SHP77 (cell line): ENCODE measurements at regions not wholly inside any gene's neighbourhood (a gene's known extent, or its start where the extent isn't known, plus 50 kb on each side); places are given as distances from the start of the nearest gene placed in this dataset.
A peak's percentile ranks its signal among the peaks of the same experiment; 100 is the strongest.

ENCODE experiments used
- DNase-seq, 2 experiments: peaks; one replicate each; lab custom pipeline; 2025; lab: John Stamatoyannopoulos, UW

DNA sequence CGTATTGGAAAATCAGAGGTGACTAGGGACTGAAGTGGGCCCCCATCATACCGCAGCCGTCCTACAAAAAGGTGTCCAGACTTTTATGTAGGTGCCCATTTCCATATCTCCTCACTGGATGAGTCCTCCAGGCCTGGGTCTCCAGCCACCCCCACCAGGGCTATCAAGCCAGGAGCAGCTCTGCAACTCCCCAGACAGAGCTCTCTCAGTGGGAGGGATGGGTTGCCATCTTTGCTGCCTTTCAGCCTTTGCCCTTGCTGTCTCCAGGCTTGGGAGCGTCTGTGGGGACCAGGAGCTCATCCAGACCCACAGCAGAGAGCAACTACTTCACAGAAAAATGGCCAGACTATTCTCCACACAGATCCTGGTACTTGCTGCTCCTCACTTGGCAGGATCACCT lies 802.7 kb upstream of the IGFBP3 start:
- DNase-seq, result no peak

DNA sequence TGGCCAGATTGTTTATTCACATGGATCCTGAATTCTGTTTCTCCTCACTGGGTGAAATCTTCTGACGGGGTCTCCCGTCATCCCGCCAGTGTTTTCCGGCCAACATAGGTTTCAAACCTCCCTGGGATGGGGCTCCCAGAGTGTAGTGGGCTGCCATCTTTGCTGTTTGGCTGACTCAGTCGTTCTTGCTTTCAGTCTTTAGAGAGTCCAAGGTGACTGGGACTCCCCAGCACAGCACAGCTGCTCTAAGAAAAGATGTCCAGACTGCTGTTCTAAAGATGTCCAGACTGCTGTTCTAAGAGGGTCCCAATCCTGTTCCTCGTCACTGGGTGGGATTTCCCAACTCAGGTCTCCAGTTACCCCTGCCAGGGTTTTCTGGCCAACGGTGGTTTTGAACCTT lies 801.9 kb upstream of the IGFBP3 start:
- DNase-seq, result no peak

DNA sequence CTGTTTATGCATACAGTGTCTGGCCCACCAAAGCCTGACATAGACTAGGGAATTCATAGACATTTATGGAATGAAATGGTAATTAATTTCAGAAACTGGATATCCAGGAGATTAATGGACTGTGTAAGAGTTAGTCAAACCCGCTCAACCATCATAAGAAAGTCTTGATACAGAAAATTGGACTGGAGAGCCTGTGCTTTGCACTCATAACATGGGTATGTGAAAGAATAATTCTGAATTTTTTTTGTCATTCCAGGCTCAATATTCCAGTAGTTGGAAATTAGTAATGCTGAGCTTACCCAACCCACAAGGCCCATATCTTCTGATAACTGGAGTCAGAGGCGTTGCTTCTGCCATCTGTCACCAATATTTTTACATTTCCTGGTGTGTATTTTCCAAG lies 799.7 kb upstream of the IGFBP3 start:
- no peak for DNase-seq

DNA sequence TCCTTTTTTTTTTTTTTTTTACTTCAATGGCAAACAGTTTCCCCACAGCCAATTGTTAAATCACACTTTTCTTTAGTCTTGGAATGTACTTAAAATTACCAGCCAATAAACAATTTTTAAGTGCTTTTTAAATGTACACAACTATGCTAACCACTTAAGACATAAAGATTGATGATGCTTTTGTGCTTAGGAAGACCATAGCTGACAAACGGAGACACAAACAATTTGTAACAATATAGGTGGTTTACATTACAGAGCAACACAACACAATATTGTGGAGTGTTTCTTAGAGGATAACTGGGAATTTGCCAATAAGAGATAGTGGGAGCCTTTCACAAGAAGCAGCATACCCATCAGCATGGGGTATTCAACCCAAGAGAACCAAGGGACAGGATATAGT lies 798.5 kb upstream of the IGFBP3 start:
- DNase-seq, result no peak

DNA sequence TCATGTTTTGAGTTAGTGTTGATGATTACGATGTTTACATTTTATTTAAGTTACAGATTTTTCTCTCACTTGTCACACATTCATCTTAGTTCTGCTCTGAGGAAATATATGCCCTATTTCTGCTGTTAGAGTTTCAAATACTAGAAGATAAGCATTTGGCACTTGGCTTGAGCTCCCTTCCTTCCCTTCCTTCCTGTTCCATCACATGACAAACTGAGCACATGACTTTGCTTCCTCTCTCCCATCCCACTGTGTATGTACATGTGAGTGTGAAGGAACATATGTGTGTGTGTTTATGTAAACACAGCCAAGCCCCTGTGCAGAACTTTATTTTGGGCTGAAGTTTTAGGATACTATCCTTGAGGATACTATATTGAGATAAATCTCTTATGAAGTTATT lies 795.9 kb upstream of the IGFBP3 start:
- no peak for DNase-seq

DNA sequence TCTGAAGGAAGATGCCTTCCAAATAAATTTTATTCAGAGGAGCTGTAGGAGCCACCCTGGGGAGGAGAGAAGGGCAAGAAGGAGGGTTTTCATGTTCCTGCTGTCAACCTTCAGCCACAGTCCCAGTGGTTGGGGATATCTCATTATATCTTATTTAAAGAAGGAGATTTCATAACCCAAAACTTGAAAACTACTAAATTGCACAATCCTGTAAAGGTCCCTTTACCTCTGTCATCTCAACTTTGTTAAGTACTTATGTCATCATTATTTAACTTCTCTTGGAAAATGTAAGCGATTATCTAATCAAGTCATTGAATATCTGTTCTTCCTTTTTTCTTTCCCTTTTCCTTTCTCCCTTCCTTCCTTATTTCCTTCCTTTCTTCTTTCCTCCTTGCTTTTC lies 794.5 kb upstream of the IGFBP3 start:
- DNase-seq, result no peak

DNA sequence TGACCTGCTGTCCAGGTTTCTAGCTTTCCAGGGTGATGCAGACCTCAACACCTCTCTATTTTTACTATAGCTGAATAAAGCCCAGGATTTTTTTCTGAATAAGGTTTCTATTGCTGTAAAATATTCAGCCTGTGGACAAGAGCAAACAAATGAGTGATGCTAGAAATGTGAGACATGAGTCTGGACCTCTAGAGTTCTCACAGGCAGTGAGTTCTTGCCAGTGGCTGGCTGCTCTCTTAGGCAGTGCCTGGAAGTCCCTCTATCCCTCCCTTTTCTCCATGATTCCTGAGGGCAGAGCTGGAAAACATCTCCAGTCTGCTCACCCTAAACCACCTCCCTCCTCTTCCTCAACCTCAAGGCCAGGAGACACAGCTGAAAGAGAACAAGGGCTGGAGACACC lies 793.8 kb upstream of the IGFBP3 start:
- no peak for DNase-seq

DNA sequence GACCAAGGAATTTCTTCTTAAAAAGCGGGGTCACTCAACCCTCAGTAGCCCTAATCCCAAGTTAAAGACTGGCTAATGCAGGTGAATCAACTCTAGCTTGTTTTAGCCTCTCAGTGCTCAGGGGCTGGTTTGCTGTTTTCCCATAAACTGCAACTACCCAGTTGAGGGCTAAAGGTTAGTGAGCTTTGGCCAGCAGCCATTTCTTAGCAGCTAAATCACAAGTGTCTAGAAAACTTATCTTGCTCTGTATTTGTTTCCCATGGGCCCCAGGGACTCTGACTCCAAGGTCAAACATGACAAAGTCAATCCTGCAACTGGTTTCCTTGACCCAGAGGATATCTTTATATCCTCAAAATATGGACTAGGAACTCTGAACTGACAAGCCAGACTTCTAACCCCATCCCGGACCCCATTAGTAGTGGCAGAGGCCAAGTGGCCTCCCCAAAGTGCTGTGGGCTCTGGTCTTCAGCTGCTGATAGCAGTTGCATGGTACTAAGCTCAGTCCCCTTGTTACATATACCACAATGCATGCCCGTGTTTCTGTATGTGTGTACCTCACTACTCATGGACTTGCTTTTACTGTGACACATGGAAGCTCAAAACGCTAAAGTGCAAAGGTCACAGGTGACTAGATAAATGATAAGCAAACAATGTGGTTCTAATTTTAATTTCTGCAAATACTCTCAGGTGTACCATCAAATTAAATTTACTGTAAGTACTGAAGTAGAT lies 793.0 kb upstream of the IGFBP3 start:
- DNase-seq, result no peak

DNA sequence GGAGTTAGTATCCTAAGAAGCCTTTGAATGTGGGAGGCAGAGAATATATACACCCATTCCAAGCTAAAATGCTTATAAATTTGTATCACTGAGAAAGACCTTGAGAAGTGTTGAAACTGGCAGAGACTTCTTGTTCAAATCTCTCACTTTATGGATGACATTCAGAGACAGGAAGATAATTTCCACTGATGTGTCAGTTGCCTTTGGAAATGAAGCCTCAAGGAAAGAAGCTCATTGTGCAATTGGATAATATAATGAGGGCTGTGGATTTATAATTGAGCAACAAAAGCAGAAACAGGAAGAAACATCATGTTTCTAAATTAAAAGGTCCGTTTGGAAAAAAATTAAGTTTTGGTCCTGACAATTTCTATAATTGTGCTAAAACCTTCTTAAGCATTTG lies 789.9 kb upstream of the IGFBP3 start:
- no peak for DNase-seq

DNA sequence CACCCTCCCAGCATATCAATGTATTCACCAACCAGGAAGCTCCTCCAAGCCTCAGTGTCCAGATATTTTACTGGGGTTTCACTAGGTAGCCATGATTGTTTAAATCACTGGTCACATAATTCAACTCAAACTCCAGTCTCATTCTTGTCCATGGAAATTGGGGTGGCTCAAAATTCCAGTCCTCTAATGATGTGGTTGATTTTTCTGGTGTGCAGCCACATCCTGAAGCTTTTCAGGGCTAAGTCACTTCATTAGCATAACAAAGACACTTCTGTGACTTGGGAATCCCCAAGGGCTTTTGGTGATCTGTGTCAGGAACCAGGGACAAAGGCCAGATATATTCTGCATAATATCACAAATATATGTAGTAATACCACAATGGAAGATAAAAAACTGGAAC lies 786.9 kb upstream of the IGFBP3 start:
- no peak for DNase-seq

DNA sequence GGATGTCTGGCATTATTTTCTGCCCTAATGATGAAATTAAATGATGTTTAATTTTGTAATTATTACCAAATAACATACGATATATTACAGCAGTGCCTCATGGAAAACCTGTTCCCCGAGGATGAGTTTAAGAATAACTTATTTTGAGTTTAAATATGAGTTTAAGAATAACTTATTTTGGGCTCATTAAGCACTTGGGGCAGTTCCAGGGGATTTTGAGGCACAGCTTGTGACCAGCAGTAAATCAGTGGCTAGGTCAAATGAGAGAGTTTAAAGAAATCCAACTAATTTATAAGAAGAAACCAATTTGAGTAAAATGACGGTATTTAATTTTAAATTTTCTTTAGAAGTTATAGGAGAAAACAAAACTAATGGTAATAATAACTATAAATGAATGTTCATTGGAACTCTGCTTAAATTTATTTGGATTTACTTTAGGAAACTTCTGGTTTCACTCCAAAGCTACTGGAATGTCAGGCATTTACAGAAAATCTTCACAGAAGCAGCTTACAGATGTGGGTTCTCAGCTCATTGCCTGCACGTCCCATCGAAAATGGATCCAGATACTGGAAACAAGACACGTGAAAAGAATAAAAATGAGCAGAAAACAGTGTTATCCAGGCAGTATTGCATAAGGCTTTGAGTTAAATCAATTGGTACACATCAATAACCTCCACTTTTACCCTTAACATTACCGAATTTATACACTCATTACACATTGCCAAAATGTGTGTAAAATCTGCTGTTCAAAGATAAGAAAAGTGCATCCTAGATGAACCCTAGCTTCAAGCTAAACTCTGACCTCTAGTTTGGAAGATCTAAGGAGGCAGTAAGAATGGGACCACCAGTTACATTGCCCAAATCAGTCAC lies 784.5 kb upstream of the IGFBP3 start:
- no peak for DNase-seq

DNA sequence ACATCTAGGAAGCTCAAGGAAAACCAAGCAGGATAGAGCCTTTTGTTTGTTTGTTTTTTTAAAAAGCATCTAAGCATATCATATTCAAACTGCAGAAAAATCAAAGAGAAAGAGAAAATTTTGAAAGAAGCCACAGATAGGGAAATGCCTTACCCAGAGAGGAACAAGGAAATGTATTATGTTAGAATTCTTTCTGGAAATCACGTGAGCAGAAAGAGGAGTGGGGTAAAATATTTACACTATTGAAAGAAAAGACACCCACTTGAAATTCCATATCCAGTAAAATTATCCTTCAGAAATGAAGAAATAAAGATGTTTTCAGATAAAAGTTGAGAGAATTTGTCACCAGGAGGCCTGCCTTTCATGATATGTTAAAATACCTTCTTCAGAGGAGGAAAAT lies 775.7 kb upstream of the IGFBP3 start:
- no peak for DNase-seq

DNA sequence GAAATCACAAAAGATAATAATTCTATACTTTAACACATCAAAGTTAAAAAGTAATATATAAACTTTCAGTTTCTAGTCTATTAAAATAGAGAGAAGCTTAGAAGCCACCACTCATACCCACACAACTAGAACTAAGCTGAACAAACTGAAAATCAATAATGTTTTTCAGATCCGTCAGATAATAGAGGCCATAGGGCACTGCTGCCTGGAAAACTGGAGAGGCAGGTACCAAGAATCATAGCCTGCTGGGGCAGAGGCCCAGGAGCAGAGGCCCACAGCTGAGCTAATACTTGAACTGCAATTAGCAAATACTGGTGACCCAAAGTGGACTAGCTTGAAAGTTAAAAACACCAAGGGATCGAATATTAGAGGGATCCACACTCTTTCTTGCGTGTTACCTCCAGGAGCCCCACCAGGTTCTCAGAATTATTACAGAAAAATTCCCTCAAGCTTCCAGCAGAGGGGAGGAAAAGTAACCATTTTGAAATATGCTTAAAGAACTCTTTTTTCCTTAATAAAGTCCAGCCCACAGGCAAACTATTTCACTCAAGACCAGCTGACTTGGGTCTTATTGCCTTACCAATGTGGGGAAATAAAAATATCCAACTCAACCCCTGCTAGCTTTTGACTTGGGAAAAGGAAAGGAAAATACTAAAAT lies 774.1 kb upstream of the IGFBP3 start:
- peak; percentile 16 to 28 for DNase-seq

DNA sequence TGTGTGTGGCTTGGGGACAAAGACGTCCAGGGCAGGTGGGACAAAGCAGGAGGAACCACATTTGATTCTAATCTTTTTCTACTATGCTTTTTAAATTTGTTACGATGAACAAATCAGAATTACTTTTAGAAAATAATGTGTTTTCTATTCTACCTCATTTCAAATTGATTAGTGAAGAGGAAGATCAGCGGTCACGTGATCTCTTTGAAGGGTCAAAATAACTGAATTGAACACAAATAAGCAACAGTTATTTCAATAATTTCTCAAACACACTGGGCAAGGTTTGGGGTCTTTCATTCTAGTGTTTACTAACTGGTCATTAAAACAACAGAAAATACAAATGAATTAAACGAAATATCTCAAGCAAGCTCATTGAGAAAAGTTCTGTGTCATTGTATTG lies 773.0 kb upstream of the IGFBP3 start:
- DNase-seq, result no peak

DNA sequence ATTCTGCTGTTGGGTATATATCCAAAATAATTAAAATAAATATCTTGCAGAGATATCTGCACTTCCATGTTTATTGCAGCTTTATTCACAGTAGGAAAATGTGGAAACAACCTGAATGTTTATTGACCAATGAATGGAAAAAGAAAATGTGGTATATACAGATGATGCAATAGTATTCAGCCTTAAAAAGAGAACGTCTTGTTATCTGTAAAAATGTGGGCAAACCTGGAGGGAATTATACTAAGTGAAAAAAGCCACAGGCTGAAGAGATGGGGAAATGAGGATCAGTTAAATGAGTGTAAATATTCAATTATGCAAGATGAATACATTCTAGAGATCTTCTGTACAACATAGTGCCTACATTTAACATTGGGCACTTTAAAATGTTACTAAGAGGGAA lies 766.1 kb upstream of the IGFBP3 start:
- no peak for DNase-seq

DNA sequence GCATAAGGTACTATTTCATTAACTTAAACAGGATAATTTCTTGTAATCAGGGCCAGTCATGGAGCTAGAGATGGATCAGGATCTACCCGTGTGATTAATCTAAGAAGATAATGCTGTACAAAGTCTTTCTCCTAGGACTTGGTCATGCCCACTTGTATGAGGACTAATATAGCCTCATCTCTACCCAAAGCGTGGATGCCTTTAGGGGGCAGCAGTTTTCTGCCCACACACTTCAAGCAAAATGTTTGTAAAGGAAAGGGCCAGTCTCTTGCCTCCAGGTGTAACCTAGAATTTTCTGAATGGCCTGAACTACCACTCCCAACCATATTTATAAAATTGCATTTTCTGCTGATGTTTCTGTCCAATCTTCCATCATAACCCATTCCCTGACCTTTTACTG lies 764.0 kb upstream of the IGFBP3 start:
- no peak for DNase-seq

DNA sequence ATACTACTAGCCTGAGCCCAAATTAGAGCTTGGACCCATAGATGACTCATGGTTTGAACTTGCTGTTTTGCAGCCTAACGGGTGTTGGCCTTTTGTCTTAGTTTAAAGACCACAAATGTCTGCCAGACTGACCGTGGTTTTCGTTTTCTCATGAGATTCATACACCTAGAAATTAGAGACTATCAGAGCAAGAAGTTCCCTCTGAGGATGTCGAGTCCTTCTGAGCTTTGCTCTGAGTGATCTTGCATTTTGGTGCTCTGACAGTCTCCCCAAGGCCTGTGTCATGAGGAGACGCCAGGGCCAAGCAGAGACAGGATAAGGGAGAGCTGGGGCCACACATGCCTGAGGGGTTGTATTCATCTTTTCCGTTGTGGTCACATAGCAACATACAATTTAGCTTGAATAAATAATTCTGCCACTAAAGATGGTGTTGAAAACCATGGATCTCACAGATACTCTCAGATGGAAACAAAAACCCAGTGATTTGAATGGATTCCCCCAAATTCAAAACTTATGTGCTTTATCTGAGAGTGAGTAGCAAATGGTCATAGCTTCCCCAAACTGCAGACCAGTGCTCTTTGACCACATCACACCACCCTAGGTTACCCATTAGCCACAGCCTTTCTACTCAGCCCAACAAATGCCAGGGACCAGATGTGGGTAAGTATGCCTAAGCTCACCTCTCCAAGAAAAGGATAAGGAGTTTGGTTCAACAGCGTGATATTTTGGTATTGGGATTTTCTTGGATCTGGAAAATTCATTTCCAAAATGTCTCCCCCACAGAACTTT lies 762.0 kb upstream of the IGFBP3 start:
- DNase-seq, result no peak

DNA sequence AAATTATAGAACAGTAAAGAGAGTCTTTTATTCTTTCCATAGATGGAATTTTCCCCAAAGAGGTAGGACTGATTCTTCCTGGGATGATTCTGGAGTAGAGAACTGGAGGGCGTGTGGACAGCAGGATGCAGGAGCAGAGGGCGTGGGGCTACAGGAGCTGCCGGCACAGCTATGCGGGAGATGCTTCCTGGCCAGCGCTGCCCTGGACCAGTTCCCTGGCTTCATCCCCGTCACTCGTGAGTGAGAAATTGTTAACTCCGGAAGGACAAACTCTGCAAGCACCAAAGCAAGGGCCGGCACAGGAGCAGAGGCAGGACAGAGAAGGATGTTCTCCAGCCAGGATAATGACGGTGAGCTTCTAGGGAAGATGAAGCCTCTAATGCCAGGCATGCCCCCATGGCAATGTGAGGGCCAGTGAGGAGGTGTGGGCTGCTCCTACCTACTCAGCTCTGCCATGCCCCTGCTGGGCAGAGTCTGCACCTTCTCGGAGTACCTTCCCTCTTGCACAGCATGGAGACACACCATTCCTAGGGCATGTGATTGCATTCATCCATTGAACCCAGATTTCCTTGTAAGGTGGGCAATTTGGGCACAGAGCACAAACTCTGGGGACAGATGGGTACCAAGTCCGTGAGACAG lies 760.9 kb upstream of the IGFBP3 start:
- no peak for DNase-seq

DNA sequence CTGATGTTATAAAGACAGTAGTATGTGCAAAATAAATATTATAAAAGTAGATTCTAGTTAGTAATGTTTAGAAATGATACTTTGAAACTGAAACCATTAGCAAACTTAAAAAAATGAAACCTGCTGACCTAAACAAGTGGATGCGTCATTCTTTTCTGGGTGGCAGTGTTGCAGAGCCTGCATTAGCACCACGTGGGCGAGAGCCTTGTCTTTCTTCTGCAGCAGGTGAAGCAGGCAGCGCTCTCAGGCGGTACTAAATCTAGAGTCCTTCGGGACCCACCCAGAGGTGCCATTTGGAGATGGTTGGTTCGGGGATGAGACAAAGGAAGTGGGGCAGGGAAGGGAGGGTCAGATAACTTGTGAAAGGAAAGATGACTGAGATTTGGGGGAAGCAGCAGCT lies 759.1 kb upstream of the IGFBP3 start:
- DNase-seq, result peak; percentile 46 to 64

DNA sequence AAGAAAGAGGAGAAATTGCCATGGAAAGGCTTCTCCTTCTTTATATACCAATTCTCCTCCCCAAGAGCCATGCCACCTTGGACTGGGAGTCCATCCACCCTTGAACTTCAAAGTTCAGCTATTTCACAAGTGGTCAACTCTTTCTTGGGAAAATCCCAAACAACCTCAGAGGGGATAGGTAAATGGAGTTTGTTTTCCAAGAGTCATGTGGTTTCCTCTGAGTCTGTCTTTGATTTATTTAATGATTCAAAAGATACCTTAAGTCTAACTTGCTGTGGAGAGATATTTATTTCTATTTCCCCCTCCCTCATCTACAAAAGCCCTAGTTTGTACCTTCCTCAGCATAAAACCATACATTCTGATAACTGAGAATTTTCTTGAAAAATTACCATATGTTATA lies 758.6 kb upstream of the IGFBP3 start:
- no peak for DNase-seq

DNA sequence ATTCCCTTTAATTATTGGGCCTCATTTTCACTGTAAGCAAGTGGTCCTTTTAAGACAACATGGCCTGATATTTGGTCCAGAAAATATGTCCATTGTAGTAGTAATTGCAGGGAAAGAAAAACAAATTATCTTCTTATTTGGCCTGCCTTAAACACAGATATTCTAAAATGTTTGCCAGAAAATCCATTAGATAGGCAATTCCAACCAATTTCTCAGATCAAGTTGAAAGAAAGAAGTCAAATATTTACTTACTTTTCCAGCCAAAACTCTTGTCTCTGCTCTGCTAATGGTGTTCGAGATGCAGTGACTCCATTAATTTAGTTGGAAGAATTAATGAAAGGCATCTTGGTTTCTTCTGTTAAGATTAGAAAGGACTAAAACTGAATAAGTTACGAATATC lies 757.3 kb upstream of the IGFBP3 start:
- no peak for DNase-seq

DNA sequence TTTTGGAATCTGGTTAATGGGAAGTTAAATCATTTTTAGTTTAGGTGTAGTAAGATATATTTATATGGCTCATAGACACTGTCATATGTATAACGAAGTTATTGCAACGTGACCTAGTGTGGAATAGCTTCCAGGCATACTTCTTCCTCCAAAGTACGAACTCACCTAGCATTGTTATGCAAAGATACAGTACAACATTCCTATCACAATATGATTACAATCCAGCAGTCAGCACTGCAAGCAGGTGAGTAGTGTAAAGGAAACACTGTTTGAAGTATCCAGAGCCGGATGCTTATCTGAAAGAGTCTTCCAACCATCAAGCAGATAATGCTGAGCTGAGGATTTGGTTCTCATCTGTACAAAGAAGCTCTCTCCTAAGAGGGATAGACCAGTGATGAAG lies 754.4 kb upstream of the IGFBP3 start:
- DNase-seq, result no peak
